Immature natural killer cell (primary cell): ENCODE measurements at regions not wholly inside any gene's neighbourhood (a gene's known extent, or its start where the extent isn't known, plus 50 kb on each side); places are given as distances from the start of the nearest gene placed in this dataset.
A peak's percentile ranks its signal among the peaks of the same experiment; 100 is the strongest.
"Not testable (repeated sequence)": the region's sequence is repeated elsewhere in the genome, so short reads cannot be mapped to it uniquely, and the experiment has no call there.

Source experiments
- DNase-seq, 3 donors: peaks; one replicate each; pipeline ENCODE4 v3.0.0; 2022; ENCODE audit warnings: mixed read lengths in 1 of 3
- H3K27ac Mint-ChIP-seq, 6 donors: one replicate each; pipeline ENCODE4 v1.8.0; 2020; ENCODE audit warnings: mixed read lengths in 6 of 6, mild to moderate bottlenecking in 5 of 6, inconsistent platforms in 4 of 6, moderate library complexity in 3 of 6
- H3K27me3 Mint-ChIP-seq, 3 donors: one replicate each; pipeline ENCODE4 v1.8.0; 2020 to 2021; ENCODE audit warnings: low read depth in 3 of 3, mild to moderate bottlenecking in 3 of 3, mixed read lengths in 3 of 3, moderate library complexity in 3 of 3, inconsistent platforms in 1 of 3
- H3K36me3 Mint-ChIP-seq, 3 donors: one replicate each; pipeline ENCODE4 v1.8.0; 2020; ENCODE audit warnings: mixed read lengths in 3 of 3, inconsistent platforms in 2 of 3, mild to moderate bottlenecking in 2 of 3
- H3K4me1 Mint-ChIP-seq, 2 donors: one replicate each; pipeline ENCODE4 v1.8.0; 2020; ENCODE audit warnings: inconsistent platforms in 2 of 2, mild to moderate bottlenecking in 2 of 2, mixed read lengths in 2 of 2, moderate library complexity in 1 of 2
- H3K4me3 Mint-ChIP-seq, 5 donors: one replicate each; pipeline ENCODE4 v1.8.0; 2020; ENCODE audit warnings: mild to moderate bottlenecking in 5 of 5, mixed read lengths in 5 of 5, inconsistent platforms in 3 of 5, moderate library complexity in 3 of 5
- H3K9me3 Mint-ChIP-seq, 6 donors: one replicate each; pipeline ENCODE4 v1.8.0; 2020; ENCODE audit warnings: mild to moderate bottlenecking in 6 of 6, mixed read lengths in 6 of 6, inconsistent platforms in 4 of 6, moderate library complexity in 3 of 6

GRCh38 chr17:20387549-20387948, 79.8 kb downstream of the LGALS9B start:
- not testable (repeated sequence) for H3K4me3 Mint-ChIP-seq, H3K27ac Mint-ChIP-seq, H3K4me1 Mint-ChIP-seq, H3K36me3 Mint-ChIP-seq, H3K9me3 Mint-ChIP-seq, DNase-seq, H3K27me3 Mint-ChIP-seq

DNA sequence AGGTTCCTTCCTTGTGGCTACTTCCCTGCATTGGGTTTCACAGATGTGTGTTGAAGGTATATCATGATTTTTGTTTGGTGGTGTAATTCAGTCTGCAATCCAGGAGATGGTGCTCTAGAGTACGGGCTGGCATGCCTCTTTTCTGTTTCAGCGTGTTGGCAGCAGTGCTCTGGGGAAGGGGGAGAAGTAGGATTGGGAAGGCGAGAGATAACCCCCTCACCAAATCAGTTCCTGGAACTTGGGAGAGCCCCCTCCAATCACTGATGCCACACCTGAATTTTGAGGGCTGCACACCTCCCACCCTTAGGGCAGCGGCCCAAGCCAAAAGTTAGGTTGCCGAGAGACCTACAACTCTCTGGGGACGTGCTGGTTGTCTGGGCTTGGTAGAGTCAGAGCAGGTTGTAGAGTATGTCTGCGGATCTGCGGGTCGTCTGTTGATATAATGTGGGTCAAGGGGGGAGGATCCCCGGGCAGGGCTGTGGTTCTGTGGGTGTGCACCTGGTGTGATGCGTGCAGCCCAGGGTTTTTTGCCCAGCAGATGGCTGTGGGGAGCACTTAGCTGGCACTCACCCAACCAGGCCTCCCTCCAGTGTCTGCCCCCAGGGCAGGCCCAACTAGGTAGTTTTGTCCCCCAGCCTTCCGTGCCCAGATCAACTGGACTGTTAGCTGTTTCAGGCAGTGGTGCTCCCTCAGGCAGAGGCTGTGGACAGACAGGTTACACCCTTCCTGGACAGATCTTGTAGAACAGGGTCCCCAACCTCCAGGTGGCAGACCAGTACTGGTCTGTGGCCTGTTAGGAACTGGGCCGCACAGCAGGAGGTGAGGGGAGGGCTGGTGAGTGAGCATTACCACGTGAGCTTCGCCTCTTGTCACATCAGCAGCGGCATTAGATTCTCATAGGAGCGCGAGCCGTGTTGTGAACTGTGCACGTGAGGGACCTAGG, 85.7 kb downstream of the LGALS9B start:
- H3K27me3 Mint-ChIP-seq, H3K9me3 Mint-ChIP-seq, H3K36me3 Mint-ChIP-seq, H3K4me1 Mint-ChIP-seq: not testable (repeated sequence)
- H3K27ac Mint-ChIP-seq: peak overlapping the region in 4 of 6 donors; percentile 12 to 67 (median 40)
- H3K4me3 Mint-ChIP-seq: peak overlapping the region; percentile 76 to 84 (median 79)
- DNase-seq: peak; percentile 39 to 58 (median 51)

DNA sequence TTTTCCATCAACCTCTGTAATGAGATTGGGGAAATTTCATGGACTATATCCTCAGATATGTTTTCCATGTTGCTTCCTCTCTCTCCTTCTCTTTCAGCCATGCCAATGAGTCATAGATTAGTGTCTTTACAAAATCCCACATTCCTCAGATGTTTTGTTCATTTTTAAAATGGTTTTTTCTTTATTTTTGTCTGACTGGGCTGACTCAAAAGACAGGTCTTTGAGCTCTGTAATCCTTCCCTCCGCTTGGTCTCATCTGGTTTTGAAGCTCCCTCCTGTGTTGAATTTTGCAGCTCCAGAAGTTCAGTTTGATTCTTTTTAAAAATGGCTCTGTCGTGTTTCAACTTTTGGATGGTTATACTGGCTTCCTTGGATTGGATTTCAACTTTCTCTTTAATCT, 86.7 kb downstream of the LGALS9B start:
- not testable (repeated sequence) for H3K4me3 Mint-ChIP-seq, H3K36me3 Mint-ChIP-seq, H3K27me3 Mint-ChIP-seq, H3K9me3 Mint-ChIP-seq, H3K27ac Mint-ChIP-seq, DNase-seq, H3K4me1 Mint-ChIP-seq

DNA sequence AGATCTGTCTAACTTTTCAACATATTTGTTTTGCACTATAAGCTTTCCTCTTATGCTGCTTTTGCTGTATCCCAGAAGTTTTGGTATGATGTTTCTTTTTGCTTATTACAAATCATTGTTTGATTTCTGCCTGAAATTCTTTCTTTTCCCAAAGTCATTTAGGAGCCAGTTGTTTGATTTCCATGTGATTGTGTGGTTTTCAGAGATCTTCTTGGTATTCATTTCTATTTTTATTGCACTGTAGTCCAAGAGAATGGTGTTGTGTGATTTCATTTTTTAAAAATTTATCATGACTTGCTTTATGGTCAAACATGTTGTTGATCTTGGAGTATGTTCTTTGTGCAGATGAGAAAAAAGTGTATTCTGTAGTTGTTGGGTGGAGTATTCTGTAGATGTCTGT, 88.1 kb downstream of the LGALS9B start:
- H3K36me3 Mint-ChIP-seq, H3K4me3 Mint-ChIP-seq, DNase-seq, H3K4me1 Mint-ChIP-seq, H3K9me3 Mint-ChIP-seq, H3K27ac Mint-ChIP-seq, H3K27me3 Mint-ChIP-seq: not testable (repeated sequence)

- not testable (repeated sequence) for H3K9me3 Mint-ChIP-seq
Measured at GRCh38 chr17:20376642-20377041, 90.7 kb downstream of the LGALS9B start.

DNA sequence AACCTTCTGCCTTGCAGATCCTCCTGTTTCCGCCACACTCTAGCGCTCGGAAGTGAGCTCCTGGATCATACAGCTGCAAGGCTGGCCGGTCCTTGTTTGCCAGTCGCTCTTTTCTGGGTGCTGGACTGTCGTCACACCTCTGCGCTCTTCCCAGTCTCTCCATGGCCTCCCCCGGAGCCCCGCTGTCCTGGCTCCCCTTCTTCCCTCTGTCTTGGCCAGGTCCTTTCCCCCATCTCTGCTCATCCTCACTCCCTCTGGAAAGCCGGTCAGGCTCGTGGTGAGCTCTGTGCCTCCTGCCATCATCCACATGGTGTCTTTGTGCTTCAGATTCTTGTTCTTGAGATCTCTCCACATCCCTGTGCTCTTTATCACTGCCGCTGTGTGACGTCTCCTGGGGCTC, 91.6 kb downstream of the LGALS9B start:
- not testable (repeated sequence) for H3K9me3 Mint-ChIP-seq, H3K27me3 Mint-ChIP-seq, H3K27ac Mint-ChIP-seq, H3K4me1 Mint-ChIP-seq, DNase-seq, H3K4me3 Mint-ChIP-seq, H3K36me3 Mint-ChIP-seq

More at GRCh38 chr17:20376642-20377041, 90.7 kb downstream of the LGALS9B start:
- H3K27ac Mint-ChIP-seq, DNase-seq, H3K4me3 Mint-ChIP-seq, H3K27me3 Mint-ChIP-seq, H3K36me3 Mint-ChIP-seq, H3K4me1 Mint-ChIP-seq: not testable (repeated sequence)
